ENCODE measurements at regions not wholly inside any gene's neighbourhood (a gene's known extent, or its start where the extent isn't known, plus 50 kb on each side); places are given as distances from the start of the nearest gene placed in this dataset.
"Not testable (repeated sequence)": the region's sequence is repeated elsewhere in the genome, so short reads cannot be mapped to it uniquely, and the experiment has no call there.

GRCh38 chr10:83371696-83372490 lies 767.4 kb upstream of the GHITM start:
- DNase-seq: no peak

GRCh38 chr10:83372646-83373045 lies 766.7 kb upstream of the GHITM start:
- no peak for DNase-seq

DNA sequence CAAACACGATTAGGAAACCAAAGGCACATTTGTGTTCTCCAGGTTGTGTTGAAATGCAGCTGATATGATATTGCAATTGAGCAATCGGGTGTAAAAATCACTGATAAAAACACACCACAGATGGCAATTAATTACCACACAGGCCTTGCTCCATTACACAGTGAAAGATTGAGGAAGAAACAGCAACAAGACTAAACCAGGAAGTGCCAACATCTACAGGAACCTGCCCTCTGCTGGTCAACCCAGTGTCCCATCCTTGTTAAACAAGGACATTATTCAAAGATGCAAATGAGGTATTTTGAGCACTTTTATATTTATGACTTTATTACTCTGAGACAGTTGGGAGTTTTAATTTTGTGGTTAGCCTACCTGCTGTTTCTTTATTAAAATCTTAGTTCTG lies 765.6 kb upstream of the GHITM start:
- no peak for DNase-seq

GRCh38 chr10:83374741-83375140 lies 764.6 kb upstream of the GHITM start:
- DNase-seq: no peak

- DNase-seq: no peak
Measured at GRCh38 chr10:83375274-83375673, 764.0 kb upstream of the GHITM start.

DNA sequence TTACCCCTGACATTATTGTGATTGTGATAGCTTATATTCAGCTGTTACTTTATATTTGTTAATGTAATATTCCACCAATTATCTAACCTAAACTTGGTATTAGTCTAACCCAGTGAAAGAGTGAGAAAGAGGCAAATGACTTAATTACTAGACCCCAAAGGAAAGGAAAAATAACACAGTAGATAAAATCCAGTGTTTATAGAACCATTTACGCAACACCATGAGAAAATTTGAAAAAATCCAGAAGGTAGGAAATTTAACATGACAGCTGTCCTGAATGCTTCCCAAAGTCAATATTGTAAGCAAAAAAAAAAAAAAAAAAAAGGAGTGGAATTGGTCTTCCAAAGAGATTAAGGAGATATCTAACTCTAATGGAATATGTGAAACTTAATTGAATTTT lies 741.5 kb upstream of the GHITM start:
- no peak for DNase-seq

DNA sequence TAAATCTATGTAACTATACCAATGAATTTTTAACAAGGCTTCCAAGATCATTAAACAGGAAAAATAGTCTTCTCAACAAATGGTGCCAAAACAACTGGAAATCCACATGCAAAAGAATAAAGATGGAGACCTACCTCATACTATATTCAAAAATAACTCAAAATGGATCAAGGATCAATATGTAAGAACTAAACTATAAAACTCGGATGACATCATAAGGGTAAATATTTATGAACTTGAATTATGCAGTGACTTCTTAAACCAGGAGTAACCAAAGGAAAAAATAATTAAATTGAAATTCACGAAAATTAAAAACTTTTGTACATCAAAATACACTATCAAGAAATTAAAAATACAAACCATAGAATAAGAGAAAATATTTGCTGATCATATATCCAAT lies 728.7 kb upstream of the GHITM start:
- no peak for DNase-seq

- no peak for DNase-seq
Measured at GRCh38 chr10:83425306-83425705, 714.0 kb upstream of the GHITM start.

- no peak for DNase-seq
Measured at GRCh38 chr10:83427101-83427500, 712.2 kb upstream of the GHITM start.

GRCh38 chr10:83432261-83433045 lies 706.9 kb upstream of the GHITM start:
- no peak for DNase-seq

GRCh38 chr10:83433705-83434104 lies 705.6 kb upstream of the GHITM start:
- no peak for DNase-seq

GRCh38 chr10:83448013-83448412 lies 691.3 kb upstream of the GHITM start:
- DNase-seq: no peak

GRCh38 chr10:83458611-83459010 lies 680.7 kb upstream of the GHITM start:
- no peak for DNase-seq

DNA sequence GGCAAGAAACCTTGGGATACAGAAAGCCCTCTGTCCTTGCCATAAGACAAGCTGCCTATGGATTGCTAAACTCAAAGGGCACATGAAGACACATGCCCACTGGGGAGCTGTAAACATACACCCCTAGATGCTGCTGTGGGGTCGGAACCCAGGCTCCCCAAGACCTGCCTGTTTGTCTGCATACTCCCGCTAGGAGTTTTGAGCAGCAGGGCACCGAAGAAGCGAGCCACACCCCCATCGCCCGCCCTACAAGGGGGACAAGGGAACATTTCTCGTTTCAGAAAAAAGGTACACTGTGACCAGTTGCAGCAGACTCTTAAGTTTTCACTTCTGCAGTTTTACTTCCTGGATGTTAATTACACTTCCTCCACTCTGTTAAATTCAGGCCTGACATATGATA lies 680.2 kb upstream of the GHITM start:
- no peak for DNase-seq

GRCh38 chr10:83469728-83470331 lies 669.5 kb upstream of the GHITM start:
- no peak for DNase-seq

DNA sequence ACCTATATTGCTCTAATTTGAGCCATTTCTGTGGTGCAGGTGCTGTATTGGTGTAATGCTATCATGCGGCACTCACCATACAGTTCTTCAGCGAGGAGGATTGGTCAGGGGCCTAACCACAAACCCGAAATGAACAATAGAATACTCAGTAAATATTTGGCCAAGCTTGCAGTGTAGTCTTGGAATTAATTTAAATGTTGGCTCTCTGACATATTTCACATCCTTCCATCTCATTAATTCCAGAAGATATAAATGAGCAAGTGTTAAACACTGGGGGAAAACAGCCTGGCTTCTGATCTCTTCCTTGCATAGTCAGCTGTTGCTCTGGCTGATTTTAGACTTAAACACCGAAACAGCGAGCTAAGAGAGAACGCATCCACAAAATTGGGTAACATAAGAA lies 663.1 kb upstream of the GHITM start:
- DNase-seq: no peak

- no peak for DNase-seq
Measured at GRCh38 chr10:83489161-83489560, 650.1 kb upstream of the GHITM start.

GRCh38 chr10:83492004-83492403 lies 647.3 kb upstream of the GHITM start:
- no peak for DNase-seq

DNA sequence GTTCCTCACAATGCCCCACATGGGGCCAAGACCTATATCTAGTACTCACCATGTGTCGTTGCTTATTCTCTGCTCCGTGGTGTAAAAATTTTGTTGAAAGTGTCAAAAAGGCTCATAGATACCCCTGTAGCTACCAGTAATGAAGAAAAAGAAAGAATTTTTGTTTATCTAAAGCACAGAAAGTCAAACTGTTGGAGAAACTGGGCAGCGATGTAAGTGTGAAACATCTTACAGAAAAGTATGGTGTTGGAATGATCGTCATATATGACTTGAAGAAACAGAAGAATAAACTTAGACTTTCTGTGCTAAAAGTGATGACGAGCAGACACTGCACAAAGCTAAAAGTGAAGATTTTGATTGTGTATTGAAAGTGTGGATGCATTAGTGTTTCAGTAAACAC lies 626.6 kb upstream of the GHITM start:
- DNase-seq: no peak

DNA sequence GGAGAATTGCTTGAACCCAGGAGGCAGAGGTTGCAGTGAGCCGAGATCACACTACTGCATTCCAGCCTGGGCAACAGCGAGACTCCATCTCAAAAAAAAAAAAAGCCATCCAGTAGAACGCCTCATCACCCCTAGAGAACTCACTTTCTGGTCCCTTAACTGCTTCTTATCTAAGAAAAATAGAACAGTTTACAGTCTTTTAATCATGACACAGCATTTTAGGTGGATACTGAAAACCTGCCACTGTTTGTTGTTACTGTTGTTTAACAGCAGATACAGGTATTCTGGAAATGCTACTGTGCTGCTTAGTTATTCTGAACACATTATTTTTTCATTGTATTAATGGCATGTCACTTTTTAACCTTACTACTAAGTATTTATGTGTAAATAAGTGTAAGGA lies 624.3 kb upstream of the GHITM start:
- no peak for DNase-seq

- DNase-seq: no peak
Measured at GRCh38 chr10:83516788-83517187, 622.5 kb upstream of the GHITM start.

DNA sequence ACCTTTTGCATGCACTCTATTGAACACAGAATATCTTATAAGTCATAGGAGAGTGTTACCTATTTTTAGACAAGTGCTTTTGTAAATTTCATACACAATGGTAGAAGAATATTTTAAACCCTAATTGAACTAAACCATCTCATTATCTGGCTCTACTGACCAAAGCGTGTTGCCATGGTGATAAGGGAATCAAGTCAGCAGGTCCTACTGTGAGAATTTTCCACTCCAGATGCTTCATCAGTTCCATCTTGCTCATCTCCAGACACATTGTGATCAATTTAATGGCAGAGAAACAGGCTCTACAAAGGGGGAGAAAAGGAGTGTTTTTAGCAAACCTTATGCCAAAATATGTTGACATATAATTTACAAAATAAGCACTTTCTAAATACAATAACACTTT lies 621.9 kb upstream of the GHITM start:
- no peak for DNase-seq

DNA sequence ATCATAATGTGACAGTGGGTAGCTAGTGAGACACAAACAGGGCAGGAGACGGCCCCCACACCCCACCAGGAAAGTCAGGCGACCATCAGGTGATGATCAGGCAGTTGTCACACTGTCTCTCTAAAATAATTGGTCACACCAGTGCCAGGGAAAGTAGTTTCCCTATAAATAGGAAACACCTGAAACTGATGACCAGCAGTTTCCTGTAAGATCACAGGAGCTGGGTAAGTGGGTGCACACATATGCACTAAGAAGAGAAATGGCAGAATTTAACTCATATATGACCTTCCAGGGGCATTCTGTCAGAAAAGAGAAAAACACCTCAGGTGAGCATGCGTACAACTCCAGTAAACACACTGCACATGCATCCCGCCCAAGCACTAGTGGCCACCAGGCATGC lies 620.5 kb upstream of the GHITM start:
- no peak for DNase-seq

DNA sequence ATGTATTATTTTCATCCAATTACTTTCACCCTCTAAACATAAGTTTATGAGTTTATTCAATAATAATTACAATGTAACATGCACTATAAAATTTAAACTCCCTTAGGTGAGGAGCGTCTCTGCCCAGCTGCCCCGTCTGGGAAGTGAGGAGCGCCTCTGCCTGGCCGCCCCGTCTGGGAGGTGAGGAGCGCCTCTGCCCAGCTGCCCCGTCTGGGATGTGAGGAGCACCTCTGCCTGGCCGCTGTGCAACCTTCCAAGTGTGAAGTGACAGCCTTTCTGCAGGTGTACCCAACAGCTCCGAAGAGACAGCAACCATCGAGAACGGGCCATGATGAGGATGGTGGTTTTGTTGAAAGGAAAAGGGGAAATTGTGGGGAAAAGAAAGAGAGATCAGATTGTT lies 618.9 kb upstream of the GHITM start:
- not testable (repeated sequence) for DNase-seq

Data from NCI-H774 (cell line).